Stimulated activated CD4-positive, alpha-beta T cell treated with anti-CD3 and anti-CD28 coated beads, Interleukin-1b, Interleukin-23, amount 100 ng/mL, for 24 hours (primary cell): ENCODE measurements at regions not wholly inside any gene's neighbourhood (a gene's known extent, or its start where the extent isn't known, plus 50 kb on each side); places are given as distances from the start of the nearest gene placed in this dataset.
"Not testable (repeated sequence)": the region's sequence is repeated elsewhere in the genome, so short reads cannot be mapped to it uniquely, and the experiment has no call there.

Source experiments
- DNase-seq, 4 experiments: peaks; one replicate each; pipeline ENCODE4 v3.0.0-alpha.2; 2020; ENCODE audit warnings: low read depth in 4 of 4, low spot score in 1 of 4

GRCh38 chr14:71555654-71556559 is 376.3 kb upstream of the RGS6 start:
- peak; percentile 29 to 47 (median 33) for DNase-seq

- no peak for DNase-seq
Observed at GRCh38 chr14:71556730-71557129, 375.5 kb upstream of the RGS6 start.

- no peak for DNase-seq
Observed at GRCh38 chr14:71557351-71557750, 374.9 kb upstream of the RGS6 start.

- not testable (repeated sequence) for DNase-seq
Observed at GRCh38 chr14:71558943-71559342, 373.3 kb upstream of the RGS6 start.

GRCh38 chr14:71560751-71561150 is 371.5 kb upstream of the RGS6 start:
- DNase-seq = no peak

GRCh38 chr14:71563492-71564153 is 368.6 kb upstream of the RGS6 start:
- no peak for DNase-seq

- no peak for DNase-seq
Observed at GRCh38 chr14:71566276-71566675, 366.0 kb upstream of the RGS6 start.

GRCh38 chr14:71567499-71568133 is 364.6 kb upstream of the RGS6 start:
- not testable (repeated sequence) for DNase-seq

- no peak for DNase-seq
Observed at GRCh38 chr14:71574976-71575375, 357.3 kb upstream of the RGS6 start.

GRCh38 chr14:71576472-71576871 is 355.8 kb upstream of the RGS6 start:
- no peak for DNase-seq

- no peak for DNase-seq
Observed at GRCh38 chr14:71579331-71579730, 352.9 kb upstream of the RGS6 start.

- no peak for DNase-seq
Observed at GRCh38 chr14:71582705-71583104, 349.5 kb upstream of the RGS6 start.

GRCh38 chr14:71583194-71583593 is 349.0 kb upstream of the RGS6 start:
- no peak for DNase-seq

- no peak for DNase-seq
Observed at GRCh38 chr14:71583705-71584104, 348.5 kb upstream of the RGS6 start.

- DNase-seq = no peak
Observed at GRCh38 chr14:71585361-71585760, 346.9 kb upstream of the RGS6 start.

GRCh38 chr14:71586131-71586897 is 345.9 kb upstream of the RGS6 start:
- DNase-seq = no peak

GRCh38 chr14:71588028-71588427 is 344.2 kb upstream of the RGS6 start:
- DNase-seq = no peak

GRCh38 chr14:71588576-71589215 is 343.5 kb upstream of the RGS6 start:
- no peak for DNase-seq

GRCh38 chr14:71589609-71590008 is 342.6 kb upstream of the RGS6 start:
- no peak for DNase-seq

GRCh38 chr14:71590131-71590530 is 342.1 kb upstream of the RGS6 start:
- no peak for DNase-seq

- no peak for DNase-seq
Observed at GRCh38 chr14:71591231-71591630, 341.0 kb upstream of the RGS6 start.
